Urothelium cell line (cell line): ENCODE measurements at regions not wholly inside any gene's neighbourhood (a gene's known extent, or its start where the extent isn't known, plus 50 kb on each side); places are given as distances from the start of the nearest gene placed in this dataset.

Experiments
- DNase-seq: peaks from one replicate; pipeline ENCODE4 v3.0.0; 2011; ENCODE audit warnings: low spot score, mixed read lengths
- FAIRE-seq: peaks from 2 replicates; lab custom pipeline; 2011; peaks lifted over from hg19 to GRCh38; lab: Jason Lieb, UNC

DNA sequence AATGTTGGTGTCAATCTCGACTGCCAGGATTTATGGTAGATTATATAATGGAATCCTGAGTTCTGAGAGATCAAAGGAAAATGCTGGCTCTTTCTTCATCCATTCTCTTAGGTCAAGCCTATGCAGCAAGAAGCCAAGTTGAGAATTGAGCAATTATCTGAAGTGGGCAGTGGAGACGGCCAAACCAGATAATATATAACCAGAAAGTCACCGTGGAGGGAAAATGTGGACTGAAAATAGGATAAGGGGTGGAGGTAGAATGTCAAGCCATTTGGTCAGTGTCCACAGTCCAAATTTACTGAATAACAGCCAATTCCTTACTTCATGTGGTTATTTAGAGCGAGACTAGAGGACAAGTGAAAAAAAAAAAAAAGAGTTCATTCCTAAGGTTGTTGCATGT lies 107.8 kb upstream of the ESR1 start:
- FAIRE-seq = no peak
- DNase-seq = no peak

DNA sequence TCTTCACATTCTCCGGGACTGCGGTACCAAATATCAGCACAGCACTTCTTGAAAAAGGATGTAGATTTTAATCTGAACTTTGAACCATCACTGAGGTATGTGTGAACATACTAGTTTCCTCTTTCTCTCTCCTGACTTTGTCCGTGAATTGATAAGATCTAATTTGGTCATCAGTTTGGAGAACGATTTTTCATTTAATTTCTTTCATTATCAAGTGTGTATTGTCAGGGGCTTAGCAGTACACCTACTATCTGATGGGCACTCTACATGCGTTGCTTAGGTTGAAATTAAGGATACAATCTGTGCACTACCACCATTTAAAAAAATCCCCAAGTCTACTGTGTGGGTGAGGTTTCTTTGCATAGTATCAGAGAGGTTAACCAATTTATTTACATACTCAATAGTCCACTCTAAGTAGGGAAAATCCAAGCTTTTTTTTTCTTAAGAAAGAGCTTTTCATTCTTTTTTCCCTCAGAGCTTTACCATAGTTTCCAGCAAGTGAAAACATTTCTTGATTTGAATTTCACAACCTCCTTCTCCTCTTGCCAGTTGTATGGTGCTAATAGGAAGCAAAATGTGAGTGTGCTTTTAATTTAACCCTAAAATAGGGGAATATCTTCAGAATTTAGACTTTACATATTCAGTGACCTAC lies 105.4 kb upstream of the ESR1 start:
- DNase-seq (no peak), FAIRE-seq (no peak)

DNA sequence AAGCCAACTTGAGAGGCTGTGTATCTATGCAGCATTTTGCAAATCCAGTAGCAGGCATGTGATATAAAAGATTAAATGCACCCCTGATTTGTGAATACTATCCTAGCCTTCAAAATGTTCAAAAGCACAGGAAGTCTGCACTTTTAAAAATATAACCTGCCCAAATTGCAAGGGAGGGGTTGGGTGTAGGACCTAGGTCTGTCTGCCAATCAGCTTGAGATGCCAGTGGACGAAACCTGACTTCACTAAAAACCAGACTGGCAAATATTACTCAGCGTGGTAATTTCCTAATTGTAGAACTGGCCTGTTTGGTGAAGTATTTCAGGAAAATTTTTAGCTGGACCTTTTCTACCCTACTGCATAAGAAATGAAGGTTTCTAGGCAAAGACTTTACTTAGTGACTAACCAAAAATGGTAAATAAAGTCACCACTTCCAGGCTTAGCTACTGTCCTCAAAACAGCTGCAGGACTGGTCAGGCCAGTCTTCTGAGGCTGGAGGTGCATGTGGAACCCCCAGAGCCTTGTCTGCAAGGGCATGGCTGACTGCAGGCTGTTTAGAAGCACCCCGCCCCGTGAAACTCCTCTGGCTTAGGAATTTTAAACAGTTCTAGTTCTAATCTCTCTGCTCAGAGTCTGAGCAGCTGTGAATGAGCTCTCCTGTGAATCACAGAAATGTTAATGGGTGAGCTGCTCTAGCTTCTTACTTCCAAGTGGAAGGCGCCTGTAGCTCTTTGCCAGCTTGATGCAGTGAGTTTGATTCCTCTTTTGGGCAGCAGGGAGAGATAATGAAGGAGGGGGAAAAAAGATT lies 104.4 kb upstream of the ESR1 start:
- FAIRE-seq = no peak
- DNase-seq = no peak

DNA sequence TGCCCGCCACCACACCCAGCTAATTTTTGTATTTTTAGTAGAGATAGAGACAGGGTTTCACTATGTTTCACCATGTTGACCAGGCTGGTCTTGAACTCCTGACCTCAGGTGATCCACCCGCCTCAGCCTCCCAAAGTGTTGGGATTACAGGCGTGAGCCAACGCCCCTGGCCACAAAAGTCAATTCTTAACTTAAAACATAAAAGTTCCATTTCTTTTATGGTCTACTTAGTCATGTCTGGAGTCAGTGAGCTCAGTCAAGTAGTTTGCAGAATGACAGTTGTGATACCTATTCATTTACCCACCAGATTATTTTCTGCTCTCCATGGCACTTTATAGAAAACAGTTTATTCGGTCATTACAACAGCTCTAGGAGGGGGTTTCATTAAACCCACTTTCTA lies 103.1 kb upstream of the ESR1 start:
- FAIRE-seq = no peak
- DNase-seq = no peak

GRCh38 chr6:151705993-151706733 lies 101.3 kb upstream of the ESR1 start:
- FAIRE-seq (no peak), DNase-seq (no peak)

- FAIRE-seq = no peak
- DNase-seq = no peak
Measured at GRCh38 chr6:151709329-151709728, 98.2 kb upstream of the ESR1 start.

DNA sequence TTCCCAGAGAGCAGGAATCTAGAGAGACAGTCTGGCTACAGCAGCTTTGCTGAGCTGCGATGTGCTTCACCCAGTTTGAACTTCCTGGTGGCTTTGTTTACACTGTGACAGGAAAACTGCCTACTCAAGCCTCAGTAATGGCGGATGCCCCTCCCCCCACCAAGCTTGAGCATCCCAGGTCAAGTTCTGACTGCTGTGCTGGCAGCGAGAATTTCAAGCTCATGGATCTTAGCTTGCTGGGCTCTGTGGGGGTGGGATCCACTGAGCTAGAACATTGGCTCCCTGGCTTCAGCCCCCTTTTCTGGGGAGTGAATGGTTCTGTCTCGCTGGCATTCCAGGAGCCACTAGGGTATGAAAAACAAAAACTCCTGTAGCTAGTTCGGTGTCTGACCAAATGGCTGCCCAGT lies 91.0 kb upstream of the ESR1 start:
- FAIRE-seq (no peak), DNase-seq (no peak)

GRCh38 chr6:151719070-151719469 lies 88.4 kb upstream of the ESR1 start:
- no peak for DNase-seq
- FAIRE-seq = no peak

- FAIRE-seq (no peak), DNase-seq (no peak)
Measured at GRCh38 chr6:151721146-151721545, 86.3 kb upstream of the ESR1 start.

DNA sequence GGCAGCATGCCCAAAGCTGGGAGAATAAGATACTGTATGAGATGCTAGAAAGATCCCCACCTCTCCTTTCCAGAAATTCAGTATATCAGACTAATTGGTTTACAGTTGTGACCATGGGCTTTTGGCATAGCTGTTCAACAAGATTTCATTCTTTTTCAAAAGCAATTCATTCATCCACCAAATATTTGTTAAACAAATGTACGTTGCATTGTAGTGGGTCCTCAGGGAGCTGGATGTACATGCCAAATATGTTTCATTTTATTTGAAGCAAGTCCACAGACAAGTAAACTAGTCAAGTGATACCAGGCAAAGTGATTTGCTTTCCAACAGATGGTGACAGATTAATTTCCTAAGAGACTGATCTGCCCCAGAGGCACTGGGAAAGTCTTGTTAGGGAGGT lies 85.8 kb upstream of the ESR1 start:
- no peak for DNase-seq

GRCh38 chr6:151722342-151722741 lies 85.1 kb upstream of the ESR1 start:
- FAIRE-seq (no peak), DNase-seq (no peak)

More for the DNA sequence above, 85.8 kb upstream of the ESR1 start:
- FAIRE-seq = no peak

DNA sequence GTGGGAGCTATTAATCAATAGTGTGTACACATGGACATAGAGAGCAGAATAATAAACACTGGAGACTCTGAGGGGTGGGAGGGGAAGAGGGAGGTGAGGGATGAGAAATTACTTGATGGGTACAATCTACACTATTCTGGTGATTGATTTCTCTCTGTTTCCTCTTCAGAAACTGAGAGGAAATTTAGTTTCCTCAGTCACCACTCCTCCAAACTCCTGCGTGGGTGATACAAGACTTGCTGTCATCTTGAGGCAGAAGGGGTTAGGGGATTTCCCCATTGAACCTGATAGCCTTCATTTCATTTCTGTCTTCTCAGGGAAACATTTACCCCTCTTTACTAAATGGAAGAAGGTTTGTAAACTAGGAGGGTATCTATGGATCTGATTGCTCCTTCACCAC lies 84.3 kb upstream of the ESR1 start:
- FAIRE-seq (no peak), DNase-seq (no peak)

- FAIRE-seq (no peak), DNase-seq (no peak)
Measured at GRCh38 chr6:151729829-151730495, 77.5 kb upstream of the ESR1 start.

GRCh38 chr6:151730496-151730870 lies 77.0 kb upstream of the ESR1 start:
- FAIRE-seq (no peak), DNase-seq (no peak)

DNA sequence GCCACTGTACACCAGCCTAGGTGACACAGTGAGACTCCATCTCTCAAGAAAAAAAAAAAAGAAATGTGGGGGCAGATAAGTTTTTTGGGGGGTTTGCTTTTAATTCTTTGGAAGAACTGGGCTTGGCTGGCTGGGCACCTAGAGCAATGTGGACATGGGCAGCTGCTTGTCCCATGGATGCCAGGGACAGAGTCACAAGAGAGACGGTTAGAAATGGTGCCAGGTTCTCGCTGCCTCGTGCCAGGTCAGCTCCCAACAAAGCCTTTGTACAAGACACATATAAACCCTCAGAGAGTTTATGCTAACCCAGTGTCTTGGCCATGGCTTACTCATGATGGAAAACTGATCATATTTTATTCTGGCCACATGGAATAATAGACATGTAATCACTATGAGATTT lies 76.2 kb upstream of the ESR1 start:
- no peak for DNase-seq
- no peak for FAIRE-seq

DNA sequence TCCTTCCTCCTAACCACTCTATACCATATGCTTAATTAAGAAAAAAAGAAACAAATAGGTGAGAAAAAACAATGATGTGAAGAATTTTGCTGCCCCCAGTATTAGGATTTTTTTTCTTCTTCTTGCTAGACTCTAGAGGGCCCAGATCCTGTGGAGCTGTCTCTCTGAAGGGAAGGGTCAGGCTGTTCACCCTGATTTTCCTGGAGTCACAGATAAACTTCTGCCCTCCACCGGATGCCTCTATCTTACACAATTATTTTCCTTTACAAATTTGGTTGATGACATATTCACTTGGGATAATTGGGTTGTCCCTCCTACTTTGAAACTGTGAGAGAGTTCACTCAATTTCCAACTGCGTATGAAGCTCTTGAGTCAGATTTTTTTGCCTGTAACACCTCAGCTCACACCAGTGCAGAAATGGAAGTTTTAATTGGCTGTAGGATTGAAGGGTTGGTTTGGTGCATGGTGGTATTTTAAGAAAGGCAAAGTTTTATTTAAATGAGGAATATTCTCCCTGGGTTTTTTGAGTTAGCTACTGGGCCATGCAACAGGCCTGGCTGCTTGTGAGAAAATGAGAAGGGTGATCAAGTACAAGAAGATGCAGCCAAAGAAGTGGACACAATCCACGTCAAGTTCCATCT lies 73.7 kb upstream of the ESR1 start:
- DNase-seq (no peak), FAIRE-seq (no peak)

DNA sequence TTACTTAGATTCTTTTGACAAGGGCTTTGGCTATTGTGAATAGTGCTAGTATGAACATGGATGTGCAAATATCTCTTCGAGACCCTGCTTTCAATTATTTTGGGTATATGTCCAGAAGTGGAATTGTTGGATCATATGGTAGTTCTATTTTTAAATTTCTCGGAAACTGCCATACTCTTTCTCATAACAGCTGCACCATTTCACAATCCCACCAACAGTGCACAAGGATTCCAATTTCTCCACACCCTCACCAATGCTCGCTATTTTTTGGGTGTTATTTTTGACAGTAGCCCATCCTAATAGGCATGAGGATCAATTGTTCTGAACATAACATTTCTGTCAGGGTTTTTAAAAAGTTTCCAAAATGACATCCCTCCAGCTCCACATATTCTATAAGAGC lies 69.2 kb upstream of the ESR1 start:
- no peak for FAIRE-seq
- no peak for DNase-seq

GRCh38 chr6:151738960-151739359 lies 68.5 kb upstream of the ESR1 start:
- no peak for FAIRE-seq
- no peak for DNase-seq

- FAIRE-seq (no peak), DNase-seq (no peak)
Measured at GRCh38 chr6:151740820-151741219, 66.7 kb upstream of the ESR1 start.

DNA sequence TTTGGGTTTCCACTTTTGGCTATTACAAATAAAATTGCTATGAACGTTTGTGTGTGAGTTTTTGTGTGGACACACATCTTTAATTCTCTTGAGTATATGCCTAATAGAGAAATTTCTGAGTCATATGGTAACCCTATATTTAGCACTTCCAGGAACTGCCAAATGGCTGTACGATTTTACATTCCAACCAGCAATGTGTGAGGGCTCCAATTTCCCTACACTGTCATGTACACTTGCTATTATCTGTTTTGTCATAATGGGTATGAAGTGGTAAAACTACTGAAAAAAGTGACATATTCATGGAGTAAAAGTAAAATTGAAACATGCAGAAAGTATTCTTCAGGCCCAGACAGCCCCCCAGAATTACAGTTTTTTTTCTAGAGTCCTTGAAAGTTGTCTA lies 59.6 kb upstream of the ESR1 start:
- FAIRE-seq (no peak), DNase-seq (no peak)

DNA sequence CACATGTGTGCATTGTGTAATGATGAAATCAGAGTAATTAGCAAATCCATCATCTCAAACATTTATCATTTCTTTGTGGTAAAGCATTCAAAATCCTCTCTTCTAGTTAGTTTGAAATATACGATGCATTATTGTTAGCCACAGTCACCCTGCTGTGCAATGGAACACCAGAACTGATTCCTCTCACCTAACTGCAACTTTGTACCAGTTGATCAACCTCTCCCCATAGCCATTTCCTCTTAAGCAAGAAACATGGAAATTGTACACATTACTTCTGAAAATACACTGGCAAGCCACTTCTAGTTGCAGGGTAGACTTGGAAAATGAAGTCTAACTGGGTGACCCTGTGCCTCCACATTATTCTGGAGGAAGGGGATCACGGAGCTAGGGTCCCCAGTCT lies 58.1 kb upstream of the ESR1 start:
- no peak for FAIRE-seq
- DNase-seq = no peak
